PC-3 (cell line): ENCODE measurements at regions not wholly inside any gene's neighbourhood (a gene's known extent, or its start where the extent isn't known, plus 50 kb on each side); places are given as distances from the start of the nearest gene placed in this dataset.

ENCODE experiments used
- CTCF ChIP-seq: fragments of 300-600 bp; sonication (generic); conservative IDR thresholded peaks from 2 replicates; pipeline ENCODE4 v1.5.1; 2017; ENCODE audit warnings: antibody characterized with exemption, low read depth, mild to moderate bottlenecking, low read length
- EZH2 ChIP-seq: fragments of 300-600 bp; sonication (generic); IDR thresholded peaks from one replicate; pipeline ENCODE4 v1.6.1; 2017; ENCODE audit warnings: antibody characterized with exemption, mild to moderate bottlenecking, low read length; ENCODE audit not compliant: unreplicated experiment
- EZH2phosphoT487 ChIP-seq: fragments of 300-600 bp; sonication (generic); IDR thresholded peaks from 2 replicates; pipeline ENCODE4 v1.6.1; 2018; ENCODE audit warnings: mild to moderate bottlenecking, antibody characterized with exemption, low read length, borderline replicate concordance

GRCh38 chr5:136559651-136560050, 194.3 kb upstream of the TRPC7 start:
- TF ChIP-seq EZH2phosphoT487 (no peak), CTCF (no peak), EZH2 (no peak)
